ENCODE measurements at regions not wholly inside any gene's neighbourhood (a gene's known extent, or its start where the extent isn't known, plus 50 kb on each side); places are given as distances from the start of the nearest gene placed in this dataset.

GRCh38 chr18:73724958-73725357 lies 422.7 kb downstream of the FBXO15 start:
- DNase-seq, result no peak

DNA sequence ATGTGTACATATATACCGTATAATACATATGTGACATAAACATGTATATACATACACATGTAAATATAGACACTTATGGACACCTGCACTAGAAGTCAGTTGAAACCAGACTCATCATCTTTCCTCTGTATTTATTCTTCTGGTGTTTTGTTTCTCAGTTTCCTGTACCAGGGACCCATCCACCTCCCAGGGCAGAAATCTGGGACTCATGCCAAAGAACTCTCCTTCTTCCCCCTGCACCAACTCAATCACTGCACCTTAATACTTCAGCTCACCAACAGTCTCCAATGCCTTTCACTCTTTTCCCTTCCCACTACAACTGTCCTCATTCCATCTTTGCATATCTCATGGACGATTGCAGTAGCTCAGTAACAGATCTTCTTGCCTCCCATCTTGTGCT lies 428.0 kb downstream of the FBXO15 start:
- no peak for DNase-seq

GRCh38 chr18:73717570-73717969 lies 430.1 kb downstream of the FBXO15 start:
- no peak for DNase-seq

DNA sequence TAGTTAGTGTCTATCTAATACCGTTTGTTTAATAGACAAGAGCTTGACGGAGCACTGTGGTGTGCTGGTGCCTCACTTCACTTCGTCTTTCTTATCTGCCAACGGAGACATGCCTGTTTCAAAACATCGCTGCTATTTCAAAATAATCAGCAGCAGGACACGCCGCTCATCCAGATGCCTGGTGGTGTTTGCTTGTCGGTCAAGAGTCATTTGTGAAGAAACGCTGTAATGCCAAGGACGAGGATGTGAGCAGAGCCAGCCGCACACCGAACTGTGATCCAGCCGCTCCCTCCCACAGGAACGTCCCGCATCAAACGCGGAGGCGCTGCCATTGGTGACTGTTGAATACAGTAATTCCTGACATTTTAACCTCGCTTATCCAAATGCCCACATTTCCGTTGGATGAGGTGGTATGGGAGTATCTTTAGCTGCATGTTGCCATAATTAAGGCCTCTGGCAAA lies 432.4 kb downstream of the FBXO15 start:
- DNase-seq, result no peak

DNA sequence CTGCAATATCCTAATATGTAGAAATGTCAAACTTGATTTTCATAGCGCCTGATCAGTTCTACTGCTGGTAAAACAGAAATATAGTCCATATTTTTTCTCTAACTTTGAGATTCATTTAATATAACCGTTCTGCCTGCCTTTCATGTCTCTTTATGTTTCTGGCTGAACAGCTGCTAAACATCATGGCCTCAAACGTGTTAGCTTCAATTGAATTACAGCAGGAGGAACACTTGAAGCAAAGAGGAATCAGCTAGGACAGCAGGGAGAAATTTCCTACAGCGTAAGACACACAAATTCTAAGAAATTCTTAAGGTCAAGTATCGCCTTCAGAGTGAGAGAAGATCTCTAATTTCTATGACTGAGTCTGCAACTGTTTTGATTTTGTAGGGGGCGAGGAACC lies 433.2 kb downstream of the FBXO15 start:
- DNase-seq, result no peak

DNA sequence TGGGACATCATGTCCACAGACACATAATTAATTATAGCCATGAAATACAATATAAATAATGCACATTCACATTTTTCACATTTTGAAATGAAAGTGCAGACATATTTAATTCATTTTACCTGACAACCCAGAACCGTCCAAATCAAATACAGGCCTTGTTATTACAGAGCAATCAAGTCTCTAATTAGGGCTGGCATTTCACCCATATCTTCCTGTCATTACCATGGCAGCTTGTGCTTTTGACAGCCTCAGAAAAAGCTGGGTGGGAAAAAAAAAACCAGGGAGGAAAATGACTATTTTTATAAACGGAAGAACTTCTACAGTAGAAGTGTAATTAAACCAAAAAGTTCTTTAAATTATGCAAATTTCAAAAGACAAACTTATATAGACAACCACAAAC lies 436.4 kb downstream of the FBXO15 start:
- DNase-seq, result no peak

- no peak for DNase-seq
Measured at GRCh38 chr18:73708591-73708990, 439.0 kb downstream of the FBXO15 start.

DNA sequence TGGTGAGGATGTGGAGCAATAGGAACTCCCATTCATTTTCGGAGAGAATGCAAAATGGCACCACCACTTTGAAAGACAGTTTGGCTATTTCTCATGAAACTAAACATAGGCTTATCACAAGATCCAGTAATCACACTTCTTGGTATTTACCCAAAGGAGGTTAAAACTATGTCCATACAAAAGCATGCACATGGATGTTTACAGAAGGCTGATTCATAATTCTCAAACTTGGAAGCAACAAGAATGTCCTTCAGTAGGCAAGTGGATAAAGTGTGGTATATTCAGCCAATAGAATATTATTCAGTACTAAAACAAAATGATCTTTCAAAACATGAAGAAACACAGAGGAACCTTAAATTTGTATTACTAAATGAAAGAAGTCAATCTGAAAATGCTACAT lies 440.6 kb downstream of the FBXO15 start:
- no peak for DNase-seq

DNA sequence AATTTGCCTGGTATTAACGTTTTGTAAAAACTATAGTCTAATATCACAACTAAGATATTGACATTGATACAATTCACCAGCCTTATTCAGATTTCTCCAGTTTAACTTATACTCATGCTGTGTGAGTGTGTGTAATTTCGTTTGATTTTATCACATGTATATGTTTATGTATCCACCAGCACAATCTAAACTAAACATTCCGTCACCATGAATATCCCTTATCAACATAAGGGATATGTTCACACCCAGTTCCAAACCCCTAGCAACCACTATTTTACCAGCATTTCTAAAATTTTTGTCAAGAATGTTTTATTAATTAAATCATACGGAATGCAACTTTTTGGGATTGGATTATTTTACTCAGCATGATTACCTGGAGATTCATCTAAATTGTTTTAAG lies 450.3 kb downstream of the FBXO15 start:
- no peak for DNase-seq

- no peak for DNase-seq
Measured at GRCh38 chr18:73696698-73697097, 450.9 kb downstream of the FBXO15 start.

- DNase-seq, result no peak
Measured at GRCh38 chr18:73696171-73696570, 451.5 kb downstream of the FBXO15 start.

- no peak for DNase-seq
Measured at GRCh38 chr18:73693091-73693490, 454.5 kb downstream of the FBXO15 start.

- no peak for DNase-seq
Measured at GRCh38 chr18:73691624-73692023, 456.0 kb downstream of the FBXO15 start.

- no peak for DNase-seq
Measured at GRCh38 chr18:73691118-73691517, 456.5 kb downstream of the FBXO15 start.

- DNase-seq, result no peak
Measured at GRCh38 chr18:73690222-73690621, 457.4 kb downstream of the FBXO15 start.

- DNase-seq, result no peak
Measured at GRCh38 chr18:73688851-73689711, 458.6 kb downstream of the FBXO15 start.

DNA sequence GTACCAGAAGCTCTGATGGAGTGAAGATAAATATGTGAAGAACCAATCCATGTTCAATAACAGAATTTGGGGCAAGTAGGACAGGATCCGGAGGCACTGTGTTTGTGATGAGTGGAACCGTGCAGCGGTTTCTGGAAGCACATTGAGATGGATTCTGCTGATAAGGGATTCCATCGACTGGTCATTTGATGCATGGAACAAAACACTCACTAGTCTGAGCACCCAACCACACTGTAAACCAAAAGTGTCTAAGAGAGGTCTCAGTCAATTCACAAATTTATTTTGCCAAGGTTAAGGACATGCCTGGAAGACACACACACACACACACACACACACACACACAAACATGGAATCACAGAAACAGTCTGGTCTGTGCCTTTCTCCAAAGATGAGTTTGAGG lies 459.5 kb downstream of the FBXO15 start:
- no peak for DNase-seq

DNA sequence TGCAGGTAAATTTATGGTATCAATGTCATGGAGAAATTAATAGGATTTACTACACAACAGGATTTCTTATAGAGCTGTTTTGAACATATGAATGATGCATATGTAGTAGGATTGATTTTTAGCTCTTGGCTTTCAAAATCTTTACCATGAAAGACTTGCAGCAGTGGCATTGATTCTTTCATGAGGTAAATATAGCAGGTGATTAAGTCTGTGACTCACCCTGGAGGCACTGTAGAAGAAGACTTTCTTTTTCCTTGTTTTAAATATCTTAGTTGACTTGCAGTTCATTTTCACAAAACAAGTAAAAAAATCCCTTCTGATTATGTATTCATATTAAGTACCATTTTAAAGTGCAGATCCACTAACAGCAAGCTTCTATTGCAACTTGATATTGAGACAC lies 463.0 kb downstream of the FBXO15 start:
- DNase-seq, result no peak

DNA sequence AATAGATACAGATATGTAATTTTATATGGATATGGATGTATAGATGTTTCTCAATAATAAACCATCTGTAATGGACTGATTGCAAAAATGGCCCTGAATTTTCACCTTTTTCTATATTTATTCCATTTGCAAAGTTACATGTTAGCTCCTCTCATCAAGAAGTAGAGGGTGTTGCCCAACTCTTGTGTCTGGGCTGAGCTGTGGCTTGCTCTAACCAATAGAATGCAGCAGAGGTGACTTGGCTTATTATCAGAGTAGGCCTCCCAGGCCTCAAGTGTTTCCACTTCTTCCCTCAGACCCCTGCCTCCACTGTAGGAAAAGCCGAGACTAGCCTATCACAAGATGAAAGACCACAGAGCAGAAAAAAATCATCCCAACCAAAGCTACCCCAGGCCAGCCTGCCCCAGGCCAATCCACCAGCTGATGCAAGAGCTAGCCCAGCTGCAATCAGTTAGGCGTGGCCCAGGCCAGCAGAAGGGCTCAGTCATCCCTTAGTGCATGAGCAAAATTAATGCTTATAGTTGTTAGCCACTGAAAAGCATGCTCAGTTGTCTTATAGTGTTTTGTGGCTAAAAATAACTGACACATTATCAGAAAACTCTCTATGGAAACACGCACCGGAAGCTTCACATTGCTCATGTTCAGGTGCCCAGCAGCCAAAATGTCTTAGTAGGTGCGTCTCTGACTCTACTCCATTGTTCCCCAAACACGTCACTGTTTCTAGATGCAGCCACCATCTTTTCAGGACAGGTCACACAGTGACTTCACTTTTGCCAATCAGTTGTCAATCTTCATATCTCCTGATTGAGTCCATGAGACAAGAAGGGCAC lies 464.0 kb downstream of the FBXO15 start:
- DNase-seq, result no peak

- DNase-seq, result no peak
Measured at GRCh38 chr18:73681912-73682311, 465.7 kb downstream of the FBXO15 start.

GRCh38 chr18:73681398-73681797 lies 466.2 kb downstream of the FBXO15 start:
- DNase-seq, result no peak

GRCh38 chr18:73679941-73680712 lies 467.5 kb downstream of the FBXO15 start:
- no peak for DNase-seq

DNA sequence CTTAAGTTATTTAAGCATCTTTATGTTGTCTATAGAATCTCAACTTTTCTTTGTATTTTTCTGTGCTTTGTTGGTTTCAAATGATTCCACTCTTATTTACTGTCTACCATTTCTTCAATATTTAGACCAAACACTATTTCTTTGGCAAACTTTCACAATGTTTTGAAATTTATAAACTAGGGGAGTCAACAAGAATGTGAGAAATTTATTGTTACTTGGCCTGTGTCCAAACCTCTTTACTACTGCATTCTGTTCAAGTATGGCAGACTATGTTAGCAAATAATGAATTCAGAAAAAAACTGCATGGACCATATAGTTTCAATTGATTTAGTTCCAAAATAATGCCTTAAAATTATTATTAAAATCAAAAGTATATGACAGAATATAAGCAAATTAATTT lies 470.2 kb downstream of the FBXO15 start:
- DNase-seq, result no peak

Measured in CD4-positive, alpha-beta T cell treated with Interleukin-6 for 4 hours (primary cell).